Fibroblast of skin of right quadriceps (primary cell): ENCODE measurements at regions not wholly inside any gene's neighbourhood (a gene's known extent, or its start where the extent isn't known, plus 50 kb on each side); places are given as distances from the start of the nearest gene placed in this dataset.
"Not testable (repeated sequence)": the region's sequence is repeated elsewhere in the genome, so short reads cannot be mapped to it uniquely, and the experiment has no call there.

ENCODE experiments used
- DNase-seq: peaks from one replicate; pipeline ENCODE4 v3.0.0-alpha.2; 2013

DNA sequence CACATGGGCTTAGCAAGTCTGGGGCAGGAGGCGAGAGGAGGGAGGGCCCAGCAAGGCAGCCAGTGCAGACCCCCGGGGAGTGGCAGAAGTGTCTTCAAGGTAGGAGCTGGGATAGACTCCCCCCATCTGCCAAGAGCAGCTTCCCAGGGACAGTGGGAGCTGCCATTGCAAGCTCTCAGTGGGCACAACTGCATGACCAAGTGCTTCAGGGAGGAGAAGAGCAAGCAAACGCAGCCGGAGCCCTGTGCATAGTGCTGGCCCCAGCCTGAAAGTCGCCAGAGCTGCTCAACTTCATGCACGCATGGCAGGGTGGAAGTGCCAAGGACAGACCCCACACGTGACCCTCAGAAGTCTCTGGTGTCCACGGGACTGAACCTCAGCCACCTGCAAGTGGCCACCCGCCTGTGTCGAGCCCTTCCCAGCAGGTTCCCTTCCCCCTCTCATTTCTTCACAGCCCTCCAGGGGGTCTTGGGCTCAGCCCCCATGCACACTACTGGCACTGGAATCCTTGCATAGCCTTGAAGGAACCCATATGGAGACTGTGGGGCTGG is 89.4 kb downstream of the PLXNA1 start:
- DNase-seq, result no peak

DNA sequence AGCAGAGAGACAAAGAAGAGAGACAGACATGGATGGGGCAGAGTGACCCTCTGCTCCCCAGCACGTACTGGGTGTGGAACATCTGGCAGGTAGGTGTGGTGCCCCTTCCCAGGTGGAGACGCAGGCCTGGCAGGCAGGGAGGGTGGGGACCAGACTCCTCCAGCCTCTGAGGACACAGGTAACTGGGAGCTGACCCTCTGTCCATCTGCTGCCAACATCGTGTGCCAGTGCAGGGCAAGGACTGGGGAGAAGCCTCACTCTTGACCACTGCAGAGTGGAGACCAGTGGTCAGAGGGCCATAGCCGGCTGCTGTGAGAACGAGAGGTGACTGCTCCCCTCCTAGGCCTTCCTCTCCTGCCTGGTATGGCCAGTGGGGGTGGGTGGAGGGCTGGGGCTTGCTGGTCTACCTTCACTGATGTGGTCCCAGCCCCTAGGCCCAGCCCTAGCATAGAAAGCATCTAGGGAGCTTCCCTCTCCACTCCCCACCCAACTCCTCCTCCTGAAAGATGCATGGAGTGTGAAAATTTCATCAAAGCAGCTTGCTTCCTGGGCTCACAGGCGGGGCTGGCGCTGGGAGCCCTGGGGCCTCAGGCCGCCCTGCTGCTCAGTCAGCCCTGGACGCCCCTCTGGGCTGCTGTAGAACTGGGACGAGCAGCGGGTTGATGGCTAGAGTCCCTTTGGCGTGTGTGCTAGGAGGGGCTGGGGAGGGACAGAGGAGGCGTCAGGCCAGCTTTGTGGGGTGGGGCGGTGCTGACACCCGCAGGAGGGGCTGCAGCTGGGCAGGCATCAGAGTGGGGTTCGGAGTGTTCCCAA is 90.3 kb downstream of the PLXNA1 start:
- DNase-seq, result no peak

DNA sequence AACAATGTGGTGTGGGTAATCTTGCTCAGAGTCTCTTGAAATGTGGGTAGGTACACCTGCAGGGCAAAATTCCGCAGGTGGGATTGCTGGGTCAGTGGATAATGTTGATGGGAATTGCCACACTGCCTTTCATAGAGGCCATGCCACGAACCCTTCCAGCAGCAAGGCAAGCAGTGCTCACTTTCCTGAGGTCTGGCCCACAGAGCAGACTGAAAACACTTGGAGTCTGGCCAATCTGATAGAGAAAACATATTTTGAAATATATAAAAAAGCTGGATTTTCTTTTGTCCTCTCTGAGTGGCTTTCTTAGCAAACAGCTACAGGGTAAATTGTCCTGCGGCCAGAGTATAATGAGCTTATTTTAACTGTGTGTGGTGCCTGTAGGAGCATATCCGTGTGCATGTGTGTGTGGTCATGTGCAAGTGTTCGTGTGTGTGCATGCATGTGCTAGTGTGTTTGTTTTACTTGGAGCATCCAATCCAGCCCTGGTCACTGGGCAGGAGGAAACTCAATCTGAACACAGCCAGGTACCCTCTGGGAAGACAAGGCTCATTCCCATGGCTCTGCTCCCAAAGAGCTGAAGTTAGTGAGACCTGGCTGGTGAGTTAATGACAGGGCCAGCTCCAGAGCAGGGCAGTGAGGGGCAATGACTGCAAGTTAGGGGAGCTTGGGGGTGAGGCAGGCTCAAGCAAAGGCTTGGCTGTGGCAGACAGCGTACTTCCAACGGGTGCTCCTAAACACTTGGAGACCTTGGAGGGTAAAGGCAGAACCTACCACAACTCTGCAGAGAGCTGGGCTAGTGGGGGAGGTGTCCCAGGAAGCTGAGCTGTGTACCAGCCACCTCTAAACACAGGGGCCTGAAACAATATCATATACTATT is 91.3 kb downstream of the PLXNA1 start:
- peak; percentile 3 for DNase-seq

DNA sequence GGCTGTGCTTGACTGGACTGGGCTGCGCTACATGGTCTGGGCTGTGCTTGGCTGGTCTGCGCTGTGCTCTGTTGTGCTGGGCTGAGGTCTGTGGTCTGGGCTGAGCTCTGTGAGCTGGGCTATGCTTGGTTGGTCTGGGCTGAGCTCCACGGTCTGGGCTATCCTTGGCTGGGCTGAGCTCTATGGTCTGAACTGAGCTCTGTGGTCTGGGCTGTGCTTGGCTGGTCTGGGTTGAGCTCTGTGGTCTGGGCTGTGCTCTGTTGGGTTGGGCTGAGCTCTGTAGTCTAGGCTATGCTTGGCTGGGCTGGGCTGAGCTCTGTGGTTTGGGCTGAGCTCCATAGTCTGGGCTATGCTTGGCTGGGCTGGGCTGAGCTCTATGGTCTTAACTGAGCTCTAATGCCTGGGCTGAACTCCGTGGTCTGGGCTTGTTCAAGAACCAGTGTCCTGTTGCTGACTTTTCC is 92.0 kb downstream of the PLXNA1 start:
- DNase-seq, result peak; percentile 83

DNA sequence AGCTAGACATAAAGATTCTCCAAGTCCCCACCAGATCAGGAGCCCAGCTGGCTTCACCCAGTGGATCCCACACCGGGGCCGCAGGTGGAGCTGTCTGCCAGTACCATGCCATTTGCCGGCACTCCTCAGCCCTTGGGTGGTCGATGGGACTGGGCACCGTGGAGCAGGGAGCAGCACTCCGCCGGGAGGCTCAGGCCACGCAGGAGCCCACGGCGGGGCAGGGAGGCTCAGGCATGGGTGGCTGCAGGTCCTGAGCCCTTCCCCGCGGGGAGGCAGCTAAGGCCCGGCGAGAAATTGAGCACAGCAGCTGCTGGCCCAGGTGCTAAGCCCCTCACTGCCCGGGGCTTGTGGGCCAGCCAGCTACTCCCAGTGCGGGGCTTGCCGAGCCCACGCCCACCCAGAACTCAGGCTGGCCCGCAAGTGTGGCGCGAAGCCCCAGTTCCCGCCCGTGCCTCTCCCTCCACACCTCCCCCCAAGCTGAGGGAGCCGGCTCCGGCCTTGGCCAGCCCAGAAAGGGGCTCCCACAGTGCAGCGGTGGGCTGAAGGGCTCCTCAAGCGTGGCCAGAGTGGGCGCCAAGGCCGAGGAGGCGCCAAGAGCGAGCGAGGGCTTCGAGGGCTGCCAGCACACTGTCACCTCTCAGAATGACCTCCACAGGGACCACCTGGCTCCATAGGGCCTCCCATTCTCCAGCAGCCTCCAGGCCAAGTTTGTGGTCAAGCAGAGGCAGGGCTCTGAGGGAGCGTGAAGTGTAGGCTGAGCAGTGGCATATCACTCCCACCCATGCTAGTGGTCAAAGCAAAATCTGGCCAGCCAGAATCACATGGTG is 93.5 kb downstream of the PLXNA1 start:
- DNase-seq, result not testable (repeated sequence)

DNA sequence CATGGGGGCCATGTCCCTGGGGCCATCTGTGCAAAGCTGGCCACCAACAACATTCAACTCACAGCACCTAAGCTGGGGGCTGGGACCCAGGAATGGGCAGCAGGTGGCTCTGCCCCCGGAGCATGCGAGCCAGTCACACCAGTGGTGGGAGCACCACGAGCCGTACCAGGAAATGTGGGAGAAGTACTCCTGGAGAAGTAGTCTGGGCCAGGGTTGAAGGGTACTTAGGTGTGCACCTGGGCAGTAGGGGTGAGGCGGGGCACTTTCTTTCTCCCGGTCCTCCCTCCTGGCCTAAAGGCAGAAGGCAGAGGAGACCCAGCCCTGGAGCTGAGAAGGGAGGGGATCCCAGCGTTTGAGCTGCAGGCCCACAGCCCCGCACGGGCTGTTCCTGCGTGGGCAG is 94.2 kb downstream of the PLXNA1 start:
- no peak for DNase-seq

DNA sequence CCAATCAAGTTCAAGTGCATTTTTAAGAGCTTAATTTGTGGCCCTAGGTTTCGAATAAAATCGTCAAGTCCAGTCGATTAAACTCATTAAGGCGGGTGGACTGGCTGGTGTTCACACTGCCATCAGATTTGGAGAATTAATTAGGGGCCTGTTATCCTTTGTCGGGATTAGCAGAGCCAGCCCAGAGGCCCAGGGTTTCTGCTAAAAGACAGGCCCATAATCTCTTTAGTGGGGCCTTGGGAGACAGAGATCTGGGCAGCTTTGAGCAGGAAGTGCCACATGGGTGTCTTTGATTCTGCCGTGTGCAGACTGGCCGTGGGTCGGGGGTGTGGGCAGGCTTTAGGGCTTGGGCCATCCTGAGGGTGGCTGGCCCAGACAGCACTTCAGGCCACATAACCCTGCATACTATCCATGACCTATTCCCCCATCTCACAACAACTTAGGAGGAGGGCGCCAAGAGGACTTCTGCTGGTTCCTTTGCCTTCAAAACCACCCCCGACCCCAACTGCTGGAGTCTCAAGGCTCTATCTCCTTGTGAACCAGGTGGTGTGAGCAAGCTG is 94.7 kb downstream of the PLXNA1 start:
- DNase-seq, result no peak

DNA sequence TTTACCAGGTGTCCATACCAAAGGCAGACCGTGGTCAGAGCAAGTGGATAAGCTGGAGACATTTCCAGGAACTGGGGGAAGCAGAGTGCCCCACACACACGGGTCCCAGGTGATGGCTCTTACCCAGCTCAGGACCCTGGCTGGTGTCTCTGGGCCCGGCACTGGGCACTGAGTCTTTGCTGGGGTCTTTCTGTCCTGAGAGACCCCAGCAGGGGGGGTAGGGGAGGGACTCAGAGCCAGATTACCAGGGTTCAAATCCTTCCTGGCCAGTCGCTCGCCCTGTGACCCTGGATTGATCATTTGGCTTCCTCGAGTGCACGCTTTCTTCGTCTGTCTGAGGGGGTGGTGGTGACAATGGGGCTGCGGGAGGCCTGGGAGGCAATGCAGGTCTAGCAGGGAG is 95.7 kb downstream of the PLXNA1 start:
- DNase-seq, result no peak

DNA sequence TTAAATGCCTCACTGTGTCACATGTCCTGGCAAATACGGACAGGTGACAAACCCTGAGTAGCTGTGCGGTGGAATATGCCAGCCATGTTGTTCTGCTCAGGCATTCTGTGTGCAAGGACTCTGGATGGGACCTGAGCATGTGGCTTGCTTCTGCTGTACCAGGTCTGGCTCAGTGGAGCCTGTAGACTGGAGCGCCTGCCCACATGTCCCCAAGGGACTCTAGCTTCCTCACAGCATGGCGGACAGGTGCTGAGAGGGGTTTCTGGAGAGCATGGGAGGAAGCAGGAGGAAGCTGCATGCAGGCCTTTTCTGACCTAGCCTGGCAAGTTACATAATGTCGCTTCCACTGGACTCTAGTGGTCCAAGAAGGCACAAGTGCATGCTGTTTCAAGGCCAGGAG is 96.3 kb downstream of the PLXNA1 start:
- no peak for DNase-seq

DNA sequence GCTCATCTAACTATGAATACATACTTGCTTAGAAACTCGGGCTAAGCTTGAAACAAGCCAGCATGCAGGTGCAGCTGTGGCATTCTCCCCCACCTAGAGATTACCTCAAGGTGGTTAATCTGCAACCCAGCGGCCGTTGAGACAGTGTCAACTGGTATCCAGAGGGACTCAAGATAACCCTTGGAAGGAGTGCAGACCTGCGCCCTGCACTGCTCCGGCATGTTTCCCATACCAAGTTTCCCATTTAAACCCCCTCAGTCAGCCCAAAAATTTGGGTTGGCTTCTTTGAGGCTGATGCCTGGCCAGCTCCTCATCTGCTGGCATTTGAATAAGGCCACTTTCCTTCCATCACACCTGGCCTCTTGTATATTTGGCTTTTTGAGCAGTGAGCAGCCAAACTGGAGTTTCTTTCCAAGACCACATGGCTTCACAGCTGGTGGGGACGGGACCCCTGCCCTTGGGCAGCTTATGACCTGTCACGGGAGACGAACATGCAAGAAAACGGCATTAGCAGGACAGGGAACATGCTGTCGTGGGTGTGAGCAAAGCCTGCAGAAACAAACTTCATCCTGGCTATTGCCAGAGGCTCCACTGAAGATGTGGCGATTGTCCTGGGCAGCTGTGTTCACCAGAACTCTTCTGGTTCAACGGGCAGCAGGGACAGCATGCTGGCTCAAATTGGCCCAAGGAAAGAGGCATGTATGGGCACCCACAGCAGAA is 98.2 kb downstream of the PLXNA1 start:
- no peak for DNase-seq

DNA sequence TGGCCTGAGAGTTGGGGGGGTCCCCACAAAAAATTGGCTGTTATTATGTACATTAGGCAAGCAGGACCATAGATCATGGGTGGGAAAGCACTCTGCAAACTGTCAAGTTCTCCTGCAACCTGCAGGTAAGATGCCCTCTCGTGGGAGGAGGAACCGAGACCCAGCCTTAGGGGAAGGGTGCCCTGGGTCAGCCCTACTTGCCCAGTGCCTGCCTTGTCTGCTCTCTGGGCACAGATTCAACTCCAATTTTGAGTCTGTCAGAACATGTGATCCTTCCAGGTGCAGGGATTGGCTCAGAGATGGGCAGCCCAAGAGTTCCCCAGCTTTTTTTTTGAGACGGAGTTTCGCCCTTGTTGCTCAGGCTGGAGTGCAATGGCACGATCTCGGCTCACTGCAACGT is 99.2 kb downstream of the PLXNA1 start:
- DNase-seq, result no peak

DNA sequence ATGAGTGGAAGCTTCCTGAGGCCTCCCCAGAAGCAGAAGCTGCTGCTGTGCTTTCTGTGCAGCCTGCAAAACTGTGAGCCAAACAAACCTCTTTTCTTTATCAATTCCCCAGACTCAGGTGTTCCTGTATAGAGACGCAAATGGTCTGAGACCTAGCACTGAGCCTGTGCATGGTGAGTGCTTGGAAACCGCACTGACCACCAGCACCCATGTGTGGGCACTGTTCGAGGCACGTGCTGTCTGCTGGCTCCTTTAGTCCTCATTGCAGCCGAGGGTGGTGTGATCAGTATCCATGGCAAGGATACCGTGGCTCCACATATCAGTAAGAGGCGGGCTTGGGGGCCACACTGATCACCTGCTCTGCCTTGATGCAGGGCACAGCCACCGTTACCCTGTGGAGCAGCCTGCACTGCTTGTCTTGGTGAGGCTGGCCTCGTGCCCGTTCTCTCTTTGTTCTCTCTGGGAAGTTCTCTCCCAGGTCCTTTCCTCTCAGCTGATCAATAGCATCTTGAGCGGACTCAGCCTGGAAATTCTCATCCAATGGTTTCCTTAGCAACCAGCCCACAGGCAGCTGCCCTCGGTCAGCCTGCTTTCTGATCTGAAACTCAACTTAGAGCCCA is 101.0 kb downstream of the PLXNA1 start:
- no peak for DNase-seq

DNA sequence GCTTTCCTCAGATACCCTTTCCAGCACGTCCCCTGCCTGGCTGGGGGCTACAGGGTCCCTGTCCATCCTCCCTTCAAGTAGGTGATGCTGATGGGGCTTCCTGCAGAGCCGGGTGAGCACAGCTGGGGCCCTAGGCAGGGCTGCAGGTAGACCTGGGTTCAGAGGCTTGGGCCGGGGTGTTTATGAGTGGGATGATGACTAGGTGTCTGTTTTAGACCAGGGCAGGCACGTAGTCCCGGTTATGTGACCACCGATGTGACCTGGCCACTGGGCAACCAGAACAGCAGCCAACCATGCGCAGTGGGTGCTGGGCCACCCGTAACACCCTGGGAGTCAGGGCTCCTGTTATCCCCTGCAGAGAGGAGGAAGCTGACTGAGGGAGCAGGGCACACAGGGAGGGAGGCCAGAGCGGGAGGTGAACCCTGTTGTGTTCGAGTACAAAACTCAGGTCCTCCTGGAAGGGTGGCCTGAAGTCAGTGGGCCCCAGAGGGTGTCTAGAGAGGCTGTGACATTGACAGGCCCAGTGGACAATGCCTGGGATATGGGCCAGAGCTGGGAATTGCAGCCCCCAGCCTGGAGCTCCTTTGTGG is 101.6 kb downstream of the PLXNA1 start:
- DNase-seq, result no peak

DNA sequence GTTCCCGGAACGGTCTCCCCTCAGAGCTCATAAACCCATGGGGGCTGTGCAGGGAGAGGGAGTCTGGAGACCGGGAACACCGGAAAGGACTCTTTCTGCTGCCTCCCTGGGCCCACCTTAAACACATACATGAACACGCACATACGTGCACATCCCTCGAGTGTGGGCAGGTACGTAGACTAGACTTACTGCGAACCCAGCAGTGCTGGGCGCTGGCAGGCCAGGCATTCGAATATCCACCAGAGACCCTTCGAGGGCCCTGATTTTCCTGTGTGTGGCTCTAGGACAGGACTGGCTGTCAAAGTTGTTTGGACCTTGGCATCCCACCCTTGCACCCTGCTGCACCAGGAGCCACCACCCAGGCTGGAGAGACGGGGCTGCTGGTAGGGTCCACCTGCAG is 102.7 kb downstream of the PLXNA1 start:
- DNase-seq, result no peak

DNA sequence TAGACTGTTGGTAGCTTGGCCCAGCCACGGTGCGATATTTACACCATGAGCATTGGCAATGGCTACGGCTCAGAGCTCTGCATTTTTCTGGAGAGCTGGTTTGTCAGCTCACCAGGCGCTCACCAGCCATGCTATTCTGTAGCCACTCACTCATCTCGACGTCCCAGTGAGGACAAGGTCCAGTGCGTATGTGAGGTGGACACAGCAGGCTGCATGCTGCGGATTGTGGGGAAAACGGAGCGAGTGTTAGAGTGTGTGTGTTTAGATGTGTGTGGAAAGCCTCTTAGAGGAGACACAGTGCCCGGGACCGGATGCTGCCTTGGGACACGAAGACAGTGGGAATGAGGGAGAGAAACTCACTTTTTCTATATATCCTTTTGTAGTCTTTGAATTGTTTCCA is 103.7 kb downstream of the PLXNA1 start:
- not testable (repeated sequence) for DNase-seq

DNA sequence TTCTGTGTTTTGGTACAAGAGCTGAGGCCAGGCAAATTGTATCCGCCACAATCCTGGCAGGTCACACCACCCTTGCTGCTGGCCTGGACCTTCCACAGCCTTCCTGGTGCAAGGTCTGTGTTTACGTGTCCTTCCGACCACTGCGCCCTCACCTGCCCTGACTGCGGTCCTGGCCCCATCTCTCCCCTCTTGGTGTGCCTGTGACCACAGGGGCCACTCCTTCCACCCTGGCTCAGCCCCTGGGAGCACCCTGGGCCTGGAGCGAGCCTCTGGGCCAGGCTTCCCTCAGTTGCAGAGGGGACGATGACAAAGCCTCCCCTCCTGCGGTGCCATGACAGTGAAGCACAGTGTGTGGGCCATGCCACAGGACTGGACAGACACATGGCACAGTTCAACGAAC is 104.5 kb downstream of the PLXNA1 start:
- no peak for DNase-seq

DNA sequence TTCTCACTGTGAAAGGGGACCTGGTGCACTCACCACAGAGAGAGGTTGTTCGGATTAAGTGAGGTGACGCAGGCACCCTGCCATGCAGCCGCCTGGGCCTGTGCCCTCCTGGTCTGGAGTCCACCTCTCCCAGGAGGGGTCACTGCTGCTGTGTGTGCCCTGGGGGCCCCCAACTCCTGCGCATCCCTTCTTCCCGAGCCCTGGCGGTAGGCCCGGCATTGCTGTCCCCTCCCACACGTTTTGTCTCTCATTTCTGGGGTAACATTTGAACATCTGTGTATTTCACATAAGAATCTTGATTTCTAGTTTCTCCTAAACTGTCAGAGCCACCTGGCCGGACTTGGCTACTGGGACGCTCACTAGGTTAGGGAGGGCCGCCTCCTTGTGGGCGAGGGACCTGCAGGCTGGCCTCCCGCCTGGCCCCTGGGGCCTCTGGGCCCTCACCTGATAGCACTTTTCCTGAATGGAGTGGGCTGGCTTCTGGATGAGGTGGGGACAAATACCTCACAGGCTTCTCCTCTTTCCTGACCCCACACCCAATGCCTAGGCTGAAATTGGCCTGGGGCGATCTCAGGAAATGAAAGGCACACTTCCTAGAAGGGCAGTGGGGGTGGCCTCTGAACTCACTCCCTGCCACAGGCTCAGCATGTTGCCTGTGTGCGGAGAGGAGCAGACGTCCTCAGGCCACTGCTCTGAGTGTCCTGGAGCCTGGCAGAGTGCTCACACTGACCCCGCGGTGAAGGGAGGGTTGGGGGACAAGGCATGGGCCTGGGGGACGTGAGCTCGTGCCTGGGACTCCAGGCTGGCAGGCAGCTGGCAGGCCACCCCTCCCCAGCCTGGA is 104.2 kb upstream of the PRR23E start:
- DNase-seq, result no peak

DNA sequence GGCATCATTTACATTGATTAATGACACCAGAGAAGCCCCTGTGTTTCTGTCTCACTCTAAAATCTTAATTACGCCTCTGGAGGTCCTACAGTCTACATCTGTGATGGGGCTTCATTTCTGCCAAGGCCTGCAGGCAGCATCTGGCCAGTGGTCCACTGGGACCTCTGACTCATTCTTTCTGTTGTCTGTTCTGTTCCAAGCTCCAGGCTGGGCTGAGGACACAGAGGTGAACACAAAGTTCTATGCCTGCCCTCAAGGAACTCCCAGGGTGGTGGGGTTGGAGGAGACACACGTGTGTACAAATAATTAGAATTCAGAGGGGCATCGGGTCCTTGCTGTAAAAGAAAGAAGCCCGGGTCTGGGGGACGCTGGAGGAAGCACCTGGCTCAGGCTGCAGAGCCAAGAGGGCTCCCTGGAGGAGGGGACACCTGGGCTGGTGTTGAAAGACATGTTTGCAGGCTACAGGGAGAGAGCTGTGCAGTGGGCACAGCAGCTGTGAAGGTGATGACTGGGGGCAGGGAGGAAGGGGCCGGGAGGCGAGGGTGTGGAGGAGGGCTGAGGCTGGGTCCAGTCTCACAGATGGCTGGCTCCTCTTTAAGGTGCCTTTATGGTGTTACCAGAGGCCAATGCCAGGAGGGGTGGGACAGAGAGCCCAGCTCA is 103.3 kb upstream of the PRR23E start:
- peak; percentile 18 for DNase-seq
